Heart left ventricle (tissue), 16 donors: ENCODE measurements at regions not wholly inside any gene's neighbourhood (a gene's known extent, or its start where the extent isn't known, plus 50 kb on each side); places are given as distances from the start of the nearest gene placed in this dataset.
A peak's percentile ranks its signal among the peaks of the same experiment; 100 is the strongest.

Experiments used
- ATAC-seq, 4 donors: fragments of 200-7000 bp; cut with Tn5 transposase; one replicate each; pipeline ENCODE4 v1.9.1; 2020 to 2022; ENCODE audit warnings: moderate library complexity in 4 of 4, mild to moderate bottlenecking in 3 of 4, moderate number of reproducible peaks in 1 of 4
- DNase-seq, 5 donors: peaks; one replicate each; pipeline ENCODE4 v3.0.0-alpha.2; 2020
- H3K27ac ChIP-seq, 12 donors: fragments of 200-600 bp; sonication (generic) in 4 of 12; one replicate each; pipeline versions ENCODE4 v1.5.0 to v1.8.0; 2016 to 2022; ENCODE audit warnings: mild to moderate bottlenecking in 2 of 12
- H3K27me3 ChIP-seq, 9 donors: fragments of 200-600 bp; sonication (generic) in 2 of 9; one replicate each; pipeline versions ENCODE4 v1.5.1 to v1.8.0; 2016 to 2022; ENCODE audit warnings: mild to moderate bottlenecking in 3 of 9
- H3K36me3 ChIP-seq, 9 donors: fragments of 200-600 bp; sonication (generic) in 2 of 9; one replicate each; pipeline versions ENCODE4 v1.5.0 to v1.8.0; 2018 to 2022; ENCODE audit warnings: mild to moderate bottlenecking in 2 of 9
- H3K4me1 ChIP-seq, 12 donors: fragments of 200-600 bp; sonication (generic) in 4 of 12; one replicate each; pipeline versions ENCODE4 v1.5.0 to v1.8.0; 2016 to 2022; ENCODE audit warnings: mild to moderate bottlenecking in 3 of 12
- H3K4me3 ChIP-seq, 12 donors: fragments of 200-600 bp; sonication (generic) in 4 of 12; one replicate each; pipeline versions ENCODE4 v1.5.0 to v1.8.0; 2017 to 2022; ENCODE audit warnings: mild to moderate bottlenecking in 9 of 12, moderate library complexity in 4 of 12
- H3K9me3 ChIP-seq, 12 donors: fragments of 200-600 bp; sonication (generic) in 4 of 12; one replicate each; pipeline versions ENCODE4 v1.5.0 to v1.8.0; 2016 to 2022; ENCODE audit warnings: mild to moderate bottlenecking in 1 of 12
- CTCF ChIP-seq, 12 donors: fragments of 200-600 bp; sonication (generic) in 4 of 12; IDR thresholded peaks; one replicate each; pipeline versions ENCODE4 v1.5.0 to v1.8.0; 2018 to 2022; ENCODE audit warnings: antibody characterized with exemption in 12 of 12, mild to moderate bottlenecking in 5 of 12
- POLR2A ChIP-seq, 2 donors: fragments of 450-650 bp; IDR thresholded peaks; one replicate each; pipeline ENCODE4 v1.6.1; 2017; ENCODE audit warnings: antibody characterized with exemption in 2 of 2, mild to moderate bottlenecking in 2 of 2, moderate library complexity in 2 of 2
- WGBS, 4 donors: extraction: QIAGEN DNeasy Blood & Tissue Kit in 2 of 4; methylation state at CpG; one replicate each; pipeline versions ENCODE4 v1.1.5 to v1.1.7; 2013 to 2018; 5-methylcytosine and 5-hydroxymethylcytosine counted together
- intact Hi-C, 10 donors: fragments of 100-400 bp; cut with DNase I; formaldehyde crosslinking; loops; one replicate each; pipeline versions ENCODE4 v1.11.1 to v1.14.2; 2022
- donor health status: ischemic (EF 13 %, LVEDD 7.1; RV severe dilation, severe dysfunction).
- donor health status: healthy with polysubstance abuse.
- donor health status: DM: no; HTN: yes; CAD: no.
- donor health status: DM: no; HTN: no; CAD: no.
- donor health status: ischemic (EF 25% LVEDD 6.9; RV normal size, moderate dysfunction).
- donor health status: ischemic (EF 25% LVEDD 5.7; RV mildly dilated, moderate dysfunction).
- donor health status: healthy.
- donor health status: DM: yes; HTN: yes; CAD: no.
- donor health status: ischemic (EF 35%, LVEDD 5.7; RV mildly dilated, moderate dysfunction).
- donor health status: nonischemic (EF 11% LVEDD 7.7; RV severe dilation, severe dysfunction).
- donor health status: DM: yes; HTN: yes; CAD: no.
- donor health status: PGD.
- donor health status: ischemic (EF 29% LVEDD 5.4; RV normal size, mild dysfunction).
- donor health status: nonischemic (EF 23%, LVEDD 6.1; RV moderate dilation, normal function).

DNA sequence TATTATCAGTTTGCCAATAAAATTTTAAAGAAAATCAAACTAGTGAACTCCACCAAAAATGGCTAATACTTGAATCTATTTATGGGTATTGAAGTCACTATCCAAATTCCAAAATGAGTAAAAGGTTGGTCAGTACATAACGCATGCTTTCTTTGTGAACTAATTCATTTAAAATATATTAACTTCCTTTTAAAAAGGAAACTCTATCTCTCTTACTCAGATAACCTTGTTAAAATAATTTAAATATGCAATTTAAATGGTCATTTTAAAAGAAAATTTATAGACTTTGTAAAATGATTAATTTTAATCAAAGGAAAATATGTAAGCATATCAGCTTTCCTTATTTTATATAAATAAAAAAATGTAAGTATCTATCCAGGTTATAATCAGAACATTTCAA lies 419.4 kb upstream of the ZNF385D start:
- intact Hi-C loops = loop anchor here in 2 of 10 donors (10.0 kb wide), 2 partner anchors 784 to 794 kb away; no protein-coding TSS in a partner anchor
- Histone ChIP-seq H3K27ac (no peak overlapping the region), H3K27me3 (no peaks in the 10 kb centered on the region), H3K4me3 (no peak overlapping the region), H3K4me1 (no peaks in the 10 kb centered on the region), H3K36me3 (no peaks in the 10 kb centered on the region), H3K9me3 (peaks cover 0 to 6% (median 0%) of the 10 kb centered on the region in 12 donors)
- no peak for TF ChIP-seq POLR2A (IDR thresholded peaks at IDR 0.05)
- TF ChIP-seq CTCF (IDR thresholded peaks at IDR 0.05) = no peak
- WGBS, 4 donors = 65 to 82% (median 78%) methylated on average over 1 of the region's 1 CpG
- DNase-seq = no peak
- no peak for ATAC-seq

GRCh38 chr3:22172964-22173363 lies 422.0 kb upstream of the ZNF385D start:
- Histone ChIP-seq H3K4me3 (no peak overlapping the region), H3K36me3 (no peaks in the 10 kb centered on the region), H3K9me3 (no peaks in the 10 kb centered on the region), H3K27ac (no peak overlapping the region), H3K27me3 (no peaks in the 10 kb centered on the region), H3K4me1 (no peaks in the 10 kb centered on the region)
- no peak for TF ChIP-seq POLR2A (IDR thresholded peaks at IDR 0.05)
- no peak for TF ChIP-seq CTCF (IDR thresholded peaks at IDR 0.05)
- DNase-seq (no peak), ATAC-seq (no peak)
- WGBS, 4 donors = 71 to 89% (median 83%) methylated on average over 4 of the region's 4 CpGs
- intact Hi-C loops = loop anchor here in 2 of 10 donors (10.0 kb wide), 2 partner anchors 782 to 792 kb away; no protein-coding TSS in a partner anchor

DNA sequence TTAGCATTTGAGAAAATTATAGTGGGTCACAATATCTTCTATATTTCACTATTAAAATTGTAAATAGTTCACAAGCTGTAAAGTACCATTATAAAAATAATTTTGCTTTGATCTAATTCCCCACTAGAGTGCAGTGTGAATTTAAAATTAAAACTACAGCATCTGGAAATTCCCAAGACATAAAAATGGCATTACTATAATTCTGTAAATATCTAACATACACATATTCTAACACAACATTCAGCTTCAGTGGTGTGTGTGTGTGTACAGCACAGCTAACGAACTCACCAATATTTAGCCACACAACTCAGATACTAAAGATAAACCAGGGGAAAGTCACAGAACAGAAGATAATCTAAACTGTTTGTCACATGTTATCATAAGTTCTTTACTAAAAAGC lies 424.9 kb upstream of the ZNF385D start:
- H3K27me3 ChIP-seq = no peaks in the 10 kb centered on the region
- ATAC-seq (no peak), DNase-seq (no peak)
- intact Hi-C loops = loop anchor here in 2 of 10 donors (10.0 kb wide), 2 partner anchors 779 to 789 kb away; no protein-coding TSS in a partner anchor
- H3K9me3 ChIP-seq = no peaks in the 10 kb centered on the region
- H3K27ac ChIP-seq = no peak overlapping the region
- H3K36me3 ChIP-seq = no peaks in the 10 kb centered on the region
- TF ChIP-seq POLR2A (IDR thresholded peaks at IDR 0.05) (no peak), CTCF (IDR thresholded peaks at IDR 0.05) (peak in 5 of 12 donors; percentile 19 to 34 (median 31))
- H3K4me3 ChIP-seq = no peak overlapping the region
- WGBS, 4 donors = 44 to 51% (median 47%) methylated on average over 1 of the region's 1 CpG
- no peaks in the 10 kb centered on the region for H3K4me1 ChIP-seq

DNA sequence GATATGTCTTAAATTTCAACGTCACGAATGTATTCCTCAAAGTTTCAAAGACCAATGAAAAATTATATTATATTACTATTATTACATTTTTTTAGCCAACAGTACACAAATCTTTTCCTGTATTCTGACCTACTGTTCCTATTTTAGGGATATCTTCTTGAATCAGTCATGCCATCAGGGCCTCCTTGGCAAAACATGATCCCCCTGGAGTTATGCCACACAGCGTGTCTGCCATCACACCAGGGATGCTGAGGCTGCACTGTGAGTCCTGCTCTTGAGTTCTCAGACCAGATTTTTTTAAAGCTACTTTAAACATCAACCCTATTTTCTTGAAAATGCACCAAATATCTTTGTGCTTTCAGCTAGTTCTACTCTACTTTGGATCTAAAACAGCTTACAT lies 425.9 kb upstream of the ZNF385D start:
- Histone ChIP-seq H3K27ac (no peak overlapping the region), H3K9me3 (no peaks in the 10 kb centered on the region), H3K27me3 (no peaks in the 10 kb centered on the region), H3K4me3 (no peak overlapping the region), H3K36me3 (no peaks in the 10 kb centered on the region), H3K4me1 (no peaks in the 10 kb centered on the region)
- TF ChIP-seq CTCF (IDR thresholded peaks at IDR 0.05) (no peak), POLR2A (IDR thresholded peaks at IDR 0.05) (no peak)
- intact Hi-C loops = loop anchor here in 2 of 10 donors (10.0 kb wide), 2 partner anchors 778 to 788 kb away; no protein-coding TSS in a partner anchor
- 77 to 81% (median 80%) methylated on average over 3 of the region's 3 CpGs for WGBS, 4 donors
- no peak for ATAC-seq
- no peak for DNase-seq
